Stimulated activated effector memory CD8-positive, alpha-beta T cell treated with anti-CD3 and anti-CD28 coated beads, Interleukin-12 subunit alpha, Interleukin-12 subunit beta, amount 100 ng/mL, for 72 hours (primary cell): ENCODE measurements at regions not wholly inside any gene's neighbourhood (a gene's known extent, or its start where the extent isn't known, plus 50 kb on each side); places are given as distances from the start of the nearest gene placed in this dataset.
"Not testable (repeated sequence)": the region's sequence is repeated elsewhere in the genome, so short reads cannot be mapped to it uniquely, and the experiment has no call there.

Experiments
- ATAC-seq: fragments of 150-1000 bp; cut with Tn5 transposase; 2 replicates; pipeline ENCODE4 v1.10.0; 2021
- DNase-seq, 2 donors: peaks; one replicate each; pipeline ENCODE4 v3.0.0; 2021 to 2022; ENCODE audit warnings: low spot score in 2 of 2
- H3K27ac Mint-ChIP-seq: one replicate; pipeline ENCODE4 v1.8.0; 2022; ENCODE audit warnings: mild to moderate bottlenecking, mixed read lengths
- H3K36me3 Mint-ChIP-seq: one replicate; pipeline ENCODE4 v1.8.0; 2022; ENCODE audit warnings: mild to moderate bottlenecking, mixed read lengths
- H3K4me1 Mint-ChIP-seq: one replicate; pipeline ENCODE4 v1.8.0; 2022; ENCODE audit warnings: mixed read lengths
- H3K4me3 Mint-ChIP-seq: one replicate; pipeline ENCODE4 v1.8.0; 2022; ENCODE audit warnings: mild to moderate bottlenecking, mixed read lengths
- H3K9me3 Mint-ChIP-seq: one replicate; pipeline ENCODE4 v1.8.0; 2022; ENCODE audit warnings: mixed read lengths

DNA sequence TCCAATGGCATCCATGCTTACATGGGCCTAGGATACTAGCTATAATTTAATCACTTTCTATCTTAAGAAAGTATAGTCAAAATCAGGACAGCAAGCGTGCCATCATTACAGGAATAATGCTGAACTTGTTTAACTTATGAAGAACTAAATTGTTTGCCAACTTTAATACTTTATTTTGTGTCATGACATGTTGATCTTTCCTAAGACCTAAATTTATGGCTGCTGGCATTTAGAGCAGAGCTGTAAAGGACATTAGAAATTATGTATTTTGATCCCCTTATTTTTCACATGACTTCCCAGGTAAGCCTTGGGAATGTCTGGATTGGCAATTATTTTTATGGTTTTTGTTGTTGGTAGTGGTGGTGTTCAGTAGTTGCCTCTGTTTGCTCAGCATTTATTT is 920.3 kb upstream of the GOT2 start:
- Mint-ChIP-seq H3K4me1 (no peaks in the 10 kb centered on the region), H3K9me3 (peaks cover 15% of the 10 kb centered on the region), H3K27ac (no peak overlapping the region), H3K36me3 (no peaks in the 10 kb centered on the region), H3K4me3 (no peak overlapping the region)
- DNase-seq (no peak), ATAC-seq (no peak)

DNA sequence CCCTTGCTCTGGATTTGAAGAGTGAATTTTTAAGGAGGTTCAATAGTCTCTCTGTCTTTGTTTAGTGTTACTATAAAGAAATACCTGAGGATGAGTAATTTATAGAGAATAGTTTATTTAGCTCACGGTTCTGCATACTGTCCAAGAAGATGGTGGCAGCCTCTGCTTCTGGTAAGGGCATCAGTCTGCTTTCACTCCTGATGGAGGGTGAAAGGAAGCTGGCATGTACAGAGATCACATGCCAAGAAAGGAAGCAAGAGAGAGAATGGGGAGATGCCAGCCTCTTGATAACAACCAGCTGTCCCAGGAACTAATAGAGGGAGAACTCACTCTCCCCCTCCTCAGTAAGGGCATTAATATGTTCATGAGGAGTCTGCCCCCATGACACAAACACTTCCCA is 917.5 kb upstream of the GOT2 start:
- no peak for ATAC-seq
- no peak overlapping the region for H3K27ac Mint-ChIP-seq
- DNase-seq: no peak
- no peak overlapping the region for H3K4me3 Mint-ChIP-seq
- H3K4me1 Mint-ChIP-seq: no peaks in the 10 kb centered on the region
- no peaks in the 10 kb centered on the region for H3K36me3 Mint-ChIP-seq
- peaks cover 15% of the 10 kb centered on the region for H3K9me3 Mint-ChIP-seq

DNA sequence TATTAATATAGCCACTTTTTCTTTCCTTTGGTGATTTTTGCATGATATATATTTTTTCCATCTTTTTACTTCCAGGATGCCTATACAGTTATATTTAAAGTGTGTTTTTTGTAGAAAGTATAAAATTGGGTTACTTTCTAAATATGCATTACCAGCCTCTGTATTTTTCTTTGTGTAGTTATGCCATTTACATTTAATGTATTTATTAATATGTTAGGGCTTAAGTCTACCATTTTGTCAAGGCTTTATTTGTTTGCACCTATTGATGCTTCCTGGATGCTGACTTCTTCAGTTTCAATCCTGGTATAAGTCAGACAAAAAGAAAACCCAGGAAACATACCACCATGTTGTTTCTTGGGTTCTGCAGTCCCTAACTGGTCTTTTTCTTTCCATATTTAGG is 911.1 kb upstream of the GOT2 start:
- DNase-seq (no peak), ATAC-seq (no peak)
- H3K36me3 Mint-ChIP-seq: no peaks in the 10 kb centered on the region
- no peak overlapping the region for H3K27ac Mint-ChIP-seq
- no peak overlapping the region for H3K4me3 Mint-ChIP-seq
- no peaks in the 10 kb centered on the region for H3K4me1 Mint-ChIP-seq
- peaks cover 30% of the 10 kb centered on the region for H3K9me3 Mint-ChIP-seq

DNA sequence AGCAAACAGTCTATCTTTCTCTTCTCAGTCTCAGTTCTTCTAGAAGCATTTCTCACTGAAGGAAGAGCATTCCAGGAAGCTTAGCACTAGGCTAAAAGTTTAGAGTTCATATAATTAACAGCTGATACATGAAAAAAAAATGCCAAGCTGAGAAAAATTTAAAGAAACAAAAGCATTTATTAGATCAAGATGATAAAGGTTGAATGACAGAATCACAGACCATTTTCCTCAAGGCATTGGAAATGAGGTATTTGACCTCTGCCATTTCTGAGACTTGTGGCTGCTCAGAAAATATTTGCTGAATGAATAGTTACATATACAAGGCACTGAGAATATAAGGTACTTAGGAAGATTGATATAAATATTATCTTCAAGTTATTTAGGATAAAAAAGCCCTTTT is 901.6 kb upstream of the GOT2 start:
- no peak for ATAC-seq
- no peaks in the 10 kb centered on the region for H3K36me3 Mint-ChIP-seq
- no peak overlapping the region for H3K4me3 Mint-ChIP-seq
- no peak for DNase-seq
- H3K9me3 Mint-ChIP-seq: peaks cover 17% of the 10 kb centered on the region
- no peaks in the 10 kb centered on the region for H3K4me1 Mint-ChIP-seq
- H3K27ac Mint-ChIP-seq: no peak overlapping the region

DNA sequence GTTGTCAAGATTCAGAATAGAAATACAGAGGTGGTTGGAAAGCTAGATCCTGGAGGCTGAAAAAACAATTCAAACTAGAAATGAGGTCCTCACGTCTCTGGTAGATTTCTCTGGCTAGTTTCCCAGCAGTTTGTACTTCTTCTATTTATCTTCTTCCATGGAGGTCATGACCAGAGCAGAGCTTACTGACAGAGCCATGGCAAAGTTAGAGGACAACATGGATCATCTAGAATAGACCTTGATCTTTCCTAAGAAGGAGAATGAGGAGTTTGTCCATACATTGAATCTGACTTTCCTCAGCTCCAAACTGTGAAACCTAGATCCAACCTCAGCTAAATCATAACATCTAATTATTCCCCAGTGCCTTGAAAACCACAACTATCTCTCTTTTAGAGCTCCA is 900.8 kb upstream of the GOT2 start:
- DNase-seq (no peak), ATAC-seq (no peak)
- Mint-ChIP-seq H3K4me3 (no peak overlapping the region), H3K9me3 (peaks cover 14% of the 10 kb centered on the region), H3K36me3 (no peaks in the 10 kb centered on the region), H3K4me1 (no peaks in the 10 kb centered on the region), H3K27ac (no peak overlapping the region)

DNA sequence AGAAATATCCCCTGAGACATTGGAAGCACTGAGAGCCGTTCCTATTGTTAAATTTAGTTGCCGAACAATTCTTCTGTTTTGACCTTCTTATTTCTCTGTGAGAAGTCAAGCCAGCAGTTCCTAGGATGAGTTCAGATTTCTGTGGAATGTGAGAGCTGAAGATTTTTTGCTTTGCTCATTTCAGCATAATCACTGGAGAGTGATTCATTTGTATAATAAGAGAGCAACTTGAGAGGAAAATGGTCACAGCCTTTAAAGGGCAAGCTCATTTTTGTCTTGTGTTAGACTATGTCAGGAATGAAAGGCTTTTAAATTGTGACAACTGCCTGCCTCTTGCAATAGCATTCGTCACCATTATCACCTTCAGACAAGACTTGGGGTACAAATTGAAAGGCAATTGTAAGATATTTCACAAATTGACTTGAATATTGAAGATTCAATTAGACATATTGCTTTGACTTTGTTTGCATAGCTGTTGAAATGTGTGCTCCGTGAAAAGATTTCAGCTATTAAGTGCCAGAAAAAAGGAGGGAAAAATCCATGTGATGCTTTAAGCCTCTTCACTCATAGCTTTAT is 900.0 kb upstream of the GOT2 start:
- no peaks in the 10 kb centered on the region for H3K4me1 Mint-ChIP-seq
- H3K36me3 Mint-ChIP-seq: no peaks in the 10 kb centered on the region
- peaks cover 14% of the 10 kb centered on the region for H3K9me3 Mint-ChIP-seq
- no peak overlapping the region for H3K27ac Mint-ChIP-seq
- ATAC-seq (no peak), DNase-seq (no peak)
- no peak overlapping the region for H3K4me3 Mint-ChIP-seq

DNA sequence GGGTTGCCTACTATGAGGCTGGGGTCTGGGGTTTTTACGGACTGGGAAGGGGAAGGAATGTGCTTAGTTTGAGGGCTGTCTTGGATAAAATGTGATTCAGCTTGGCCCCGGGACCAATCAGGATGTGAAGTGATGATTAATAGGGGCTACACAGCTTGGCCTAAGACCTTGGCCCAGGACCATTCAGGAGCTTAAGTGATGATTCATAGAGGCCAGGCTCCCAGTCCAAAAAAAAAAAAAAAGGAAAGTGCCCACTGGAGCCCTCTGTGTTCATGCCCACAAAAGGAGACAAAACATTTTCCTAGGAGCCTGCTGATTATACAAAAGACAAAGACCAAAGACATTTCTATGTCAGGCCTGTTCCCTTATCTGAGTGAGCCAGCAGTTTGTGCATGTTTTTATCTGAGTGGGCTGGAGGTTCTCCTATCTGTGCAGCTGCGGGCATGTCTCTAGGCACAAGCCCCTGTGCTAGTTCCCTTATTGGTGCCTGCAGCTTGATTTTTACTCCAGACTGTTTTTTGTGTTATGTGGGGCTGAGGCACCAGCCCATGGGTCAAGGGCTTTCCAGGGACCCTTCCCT is 898.2 kb upstream of the GOT2 start:
- H3K4me1 Mint-ChIP-seq: no peaks in the 10 kb centered on the region
- no peak overlapping the region for H3K27ac Mint-ChIP-seq
- peaks cover 9% of the 10 kb centered on the region for H3K9me3 Mint-ChIP-seq
- no peak for DNase-seq
- no peaks in the 10 kb centered on the region for H3K36me3 Mint-ChIP-seq
- no peak overlapping the region for H3K4me3 Mint-ChIP-seq
- no peak for ATAC-seq

DNA sequence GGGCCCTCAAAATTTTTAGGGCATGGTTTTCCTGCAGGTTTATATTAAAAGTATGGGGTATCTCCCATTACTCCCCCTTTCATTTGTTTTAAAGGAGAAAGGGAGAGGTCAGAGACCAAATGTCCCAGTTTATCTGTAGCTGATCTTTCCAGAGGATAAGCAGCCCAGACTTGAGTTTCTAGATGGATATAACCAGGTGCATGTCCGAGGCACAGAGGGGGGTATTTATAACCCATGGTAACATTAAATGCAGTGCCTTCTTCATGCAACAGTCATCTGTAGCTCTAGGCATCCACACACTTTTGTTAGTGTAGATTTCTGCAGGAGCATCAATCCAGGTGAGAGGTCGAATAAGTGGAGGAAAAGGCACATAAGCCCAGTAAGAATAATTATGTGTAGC is 890.3 kb upstream of the GOT2 start:
- not testable (repeated sequence) for DNase-seq, H3K27ac Mint-ChIP-seq, ATAC-seq, H3K4me1 Mint-ChIP-seq, H3K36me3 Mint-ChIP-seq, H3K4me3 Mint-ChIP-seq
- H3K9me3 Mint-ChIP-seq: peaks cover 15% of the 10 kb centered on the region

DNA sequence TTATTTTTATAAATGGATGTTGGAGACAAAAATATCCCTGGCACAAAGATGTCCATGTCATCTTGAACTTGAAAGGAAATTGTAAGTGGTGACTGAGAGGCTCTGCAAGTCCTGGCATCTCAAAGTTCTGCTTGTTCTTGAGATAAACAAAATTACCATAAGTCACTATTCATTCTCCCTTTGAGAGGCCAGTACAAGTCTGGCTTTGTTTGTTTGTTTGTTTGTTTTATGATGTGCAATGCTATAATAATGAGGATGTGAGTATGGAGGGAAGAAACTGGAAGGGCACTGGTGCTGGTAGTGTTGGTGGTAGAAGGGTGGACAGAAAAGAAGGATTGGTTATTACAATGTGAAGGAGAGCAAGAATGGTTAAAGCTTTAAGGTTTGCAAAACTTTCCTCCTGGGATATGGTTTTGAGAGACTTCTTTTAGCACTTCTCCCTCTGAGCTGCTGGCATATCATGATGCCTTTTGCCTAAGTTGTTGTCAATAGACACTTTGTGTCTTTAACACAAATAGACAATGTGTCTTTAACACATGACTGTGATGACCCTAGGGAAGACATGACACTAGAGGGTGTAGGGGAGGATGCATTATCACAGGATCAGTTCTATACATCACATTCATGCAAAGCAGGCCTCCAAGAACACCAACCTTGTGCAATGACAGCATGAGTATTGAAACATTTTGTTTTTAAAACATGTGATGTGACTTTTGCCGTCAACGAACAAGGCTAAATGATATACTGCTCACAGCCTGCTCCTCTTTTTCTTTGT is 880.5 kb upstream of the GOT2 start:
- no peak for DNase-seq
- Mint-ChIP-seq H3K4me1 (no peaks in the 10 kb centered on the region), H3K9me3 (peaks cover 21% of the 10 kb centered on the region), H3K27ac (no peak overlapping the region), H3K36me3 (no peaks in the 10 kb centered on the region), H3K4me3 (no peak overlapping the region)
- ATAC-seq: no peak

DNA sequence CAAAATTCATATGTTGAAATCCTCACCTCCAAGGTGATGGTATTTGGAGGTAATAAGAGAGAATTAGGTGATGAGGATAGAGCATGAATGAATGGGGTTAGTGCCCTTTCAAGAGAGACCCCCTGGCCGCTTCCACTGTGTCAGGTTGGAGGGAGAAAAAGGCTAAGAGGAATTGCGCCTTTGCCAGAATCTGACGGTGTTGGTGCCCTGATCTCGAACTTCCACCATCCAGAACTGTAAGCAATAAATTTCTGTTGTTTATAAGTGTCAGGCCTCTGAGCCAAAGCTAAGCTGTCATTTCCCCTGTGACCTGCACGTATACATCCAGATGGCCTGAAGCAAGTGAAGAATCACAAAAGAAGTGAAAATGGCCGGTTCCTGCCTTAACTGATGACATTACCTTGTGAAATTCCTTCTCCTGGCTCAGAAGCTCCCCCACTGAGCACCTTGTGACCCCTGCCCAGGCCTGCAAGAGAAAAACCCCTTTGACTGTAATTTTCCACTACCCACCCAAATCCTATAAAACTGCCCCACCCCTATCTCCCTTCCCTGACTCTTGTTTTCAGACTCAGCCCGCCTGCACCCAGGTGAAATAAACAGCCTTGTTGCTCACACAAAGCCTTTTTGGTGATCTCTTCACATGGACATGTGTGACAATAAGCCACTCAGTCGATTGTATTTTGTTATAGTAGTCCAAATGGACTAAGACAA is 878.9 kb upstream of the GOT2 start:
- H3K36me3 Mint-ChIP-seq, H3K4me1 Mint-ChIP-seq, H3K27ac Mint-ChIP-seq, ATAC-seq, DNase-seq, H3K4me3 Mint-ChIP-seq: not testable (repeated sequence)
- H3K9me3 Mint-ChIP-seq: peaks cover 21% of the 10 kb centered on the region

DNA sequence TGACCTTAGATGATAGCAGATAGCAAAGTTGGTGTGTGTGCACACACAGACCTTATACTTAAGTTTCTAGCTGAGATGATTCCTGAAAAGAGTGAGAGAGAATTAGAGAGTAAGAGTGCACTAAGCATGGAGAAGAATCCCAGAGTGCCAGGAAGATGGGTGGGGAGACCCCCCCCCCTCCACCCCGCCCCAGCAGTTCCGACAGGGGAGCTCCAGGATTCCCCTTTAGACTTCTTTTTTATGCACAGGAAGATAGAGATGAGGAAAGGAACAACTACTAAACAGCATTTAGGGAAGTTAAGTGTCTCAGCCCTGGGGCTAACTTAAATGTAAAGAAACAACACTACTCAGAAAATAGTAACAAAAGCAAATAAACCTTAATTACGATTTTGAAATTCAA is 878.0 kb upstream of the GOT2 start:
- no peak overlapping the region for H3K4me3 Mint-ChIP-seq
- H3K9me3 Mint-ChIP-seq: peaks cover 23% of the 10 kb centered on the region
- ATAC-seq: no peak
- no peak for DNase-seq
- H3K27ac Mint-ChIP-seq: no peak overlapping the region
- H3K4me1 Mint-ChIP-seq: no peaks in the 10 kb centered on the region
- no peaks in the 10 kb centered on the region for H3K36me3 Mint-ChIP-seq

DNA sequence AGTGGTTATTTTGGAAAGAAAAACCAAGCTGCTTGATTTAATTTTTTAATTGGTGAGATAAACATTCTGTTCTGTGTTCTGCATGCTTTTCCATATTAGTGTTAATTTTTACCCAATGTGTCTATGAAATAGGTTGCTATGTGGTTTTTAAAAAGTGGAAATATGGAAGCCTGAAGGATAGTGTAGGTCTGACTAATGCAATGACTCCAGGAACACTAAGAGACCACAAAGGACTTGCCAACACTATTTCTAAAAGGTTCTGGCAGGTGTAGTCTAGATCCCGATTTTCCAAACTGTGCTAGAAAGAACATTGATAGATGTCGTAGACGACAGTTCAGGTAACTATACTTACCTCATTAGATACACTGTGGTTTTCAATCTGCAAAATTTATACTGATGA is 877.4 kb upstream of the GOT2 start:
- no peaks in the 10 kb centered on the region for H3K4me1 Mint-ChIP-seq
- H3K27ac Mint-ChIP-seq: no peak overlapping the region
- no peak for DNase-seq
- H3K4me3 Mint-ChIP-seq: no peak overlapping the region
- no peaks in the 10 kb centered on the region for H3K36me3 Mint-ChIP-seq
- H3K9me3 Mint-ChIP-seq: peaks cover 22% of the 10 kb centered on the region
- no peak for ATAC-seq

DNA sequence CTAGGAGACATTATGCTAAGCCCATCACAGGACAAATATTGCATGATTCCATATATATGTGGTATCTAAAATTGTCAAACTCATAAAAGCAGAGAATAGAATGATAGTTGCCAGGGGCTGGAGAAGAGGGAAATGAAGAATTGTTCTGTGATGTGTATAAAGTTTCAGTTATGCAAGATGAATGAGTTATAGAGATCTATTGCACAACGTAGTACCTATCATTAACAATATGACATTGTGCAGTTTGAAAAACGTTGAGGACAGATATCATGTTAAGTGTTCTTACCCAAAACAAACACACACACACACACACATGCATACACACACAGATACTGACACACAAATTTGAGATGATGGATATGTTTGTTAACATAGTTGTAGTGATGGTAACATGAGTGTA is 871.6 kb upstream of the GOT2 start:
- ATAC-seq (no peak), DNase-seq (no peak)
- H3K4me3 Mint-ChIP-seq: no peak overlapping the region
- H3K9me3 Mint-ChIP-seq: peaks cover 12% of the 10 kb centered on the region
- no peaks in the 10 kb centered on the region for H3K36me3 Mint-ChIP-seq
- no peak overlapping the region for H3K27ac Mint-ChIP-seq
- no peaks in the 10 kb centered on the region for H3K4me1 Mint-ChIP-seq

DNA sequence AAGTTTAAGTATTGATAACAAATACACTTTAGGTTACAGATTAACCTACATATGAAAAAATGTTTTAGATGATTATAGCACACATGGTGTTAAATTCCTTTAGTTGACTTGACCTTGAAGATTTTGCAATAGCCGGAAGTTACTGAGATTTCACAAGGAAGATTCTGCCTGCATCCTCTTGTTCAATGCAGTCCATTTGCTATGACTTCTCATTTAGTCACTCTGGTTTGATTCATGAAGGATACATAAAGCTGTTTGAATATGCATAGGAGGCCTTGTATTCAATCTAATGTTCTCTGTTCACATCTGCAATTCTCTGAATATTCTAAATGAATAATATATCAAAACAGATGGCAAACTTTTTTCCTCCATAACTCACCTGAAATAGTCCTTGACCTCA is 870.2 kb upstream of the GOT2 start:
- Mint-ChIP-seq H3K36me3 (no peaks in the 10 kb centered on the region), H3K27ac (no peak overlapping the region), H3K9me3 (peaks cover 12% of the 10 kb centered on the region), H3K4me3 (no peak overlapping the region), H3K4me1 (no peaks in the 10 kb centered on the region)
- DNase-seq (no peak), ATAC-seq (no peak)

DNA sequence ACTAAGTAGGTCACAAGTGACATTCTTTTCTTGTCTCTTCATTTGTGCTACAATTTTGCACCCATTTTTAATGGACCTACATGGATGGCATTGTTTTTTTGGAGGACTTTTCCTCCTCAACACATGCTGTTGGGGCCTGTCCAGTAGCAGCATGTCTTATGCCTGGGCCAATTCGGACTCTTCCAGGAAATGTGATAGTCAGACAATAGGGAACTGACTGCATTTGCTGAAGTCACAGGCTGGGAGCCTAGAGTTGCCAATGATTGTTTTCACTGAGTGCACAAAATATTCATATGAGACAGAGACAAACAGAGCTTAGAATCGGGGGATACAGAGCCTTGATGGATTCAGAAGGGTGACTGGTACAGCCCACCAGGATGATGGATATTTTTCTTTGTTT is 867.3 kb upstream of the GOT2 start:
- H3K27ac Mint-ChIP-seq: no peak overlapping the region
- H3K4me3 Mint-ChIP-seq: no peak overlapping the region
- no peak for ATAC-seq
- no peaks in the 10 kb centered on the region for H3K4me1 Mint-ChIP-seq
- H3K9me3 Mint-ChIP-seq: peaks cover 16% of the 10 kb centered on the region
- DNase-seq: no peak
- no peaks in the 10 kb centered on the region for H3K36me3 Mint-ChIP-seq

DNA sequence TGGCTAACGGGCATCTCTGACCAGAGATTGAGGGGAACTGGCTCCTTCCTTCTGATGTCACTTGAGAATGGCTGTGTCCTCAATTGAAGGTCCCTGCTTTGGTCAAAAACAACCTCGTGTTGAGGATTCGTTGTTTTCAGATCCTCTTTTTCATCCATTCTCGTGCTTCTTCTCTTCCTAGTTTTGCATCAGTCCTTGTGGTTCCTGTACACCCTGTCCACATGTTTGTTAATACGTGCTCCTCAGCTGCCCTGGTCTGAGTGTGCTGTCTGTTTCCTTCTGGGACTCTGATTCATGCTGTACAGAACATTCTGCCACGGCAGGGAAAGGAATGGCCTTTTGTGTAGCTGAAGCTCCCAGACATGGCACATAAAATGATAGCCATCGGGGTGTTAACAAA is 863.2 kb upstream of the GOT2 start:
- no peak for ATAC-seq
- Mint-ChIP-seq H3K4me1 (no peaks in the 10 kb centered on the region), H3K4me3 (no peak overlapping the region), H3K9me3 (peaks cover 12% of the 10 kb centered on the region), H3K36me3 (no peaks in the 10 kb centered on the region), H3K27ac (no peak overlapping the region)
- no peak for DNase-seq
